ENCODE measurements at regions not wholly inside any gene's neighbourhood (a gene's known extent, or its start where the extent isn't known, plus 50 kb on each side); places are given as distances from the start of the nearest gene placed in this dataset.

- TF ChIP-seq POLR2A (IDR thresholded peaks at IDR 0.05; ENCODE audit: low read depth, low read length), result no peak
- no peak for TF ChIP-seq POLR2AphosphoS5 (IDR thresholded peaks at IDR 0.05; ENCODE audit: low read depth, low read length)
- no peak for TF ChIP-seq TAF1 (IDR thresholded peaks at IDR 0.05; ENCODE audit: borderline replicate concordance, low read depth, low read length)
These were observed 223.0 kb downstream of the NRIP1 start for GRCh38 chr21:14841511-14842472.
